ENCODE measurements at regions not wholly inside any gene's neighbourhood (a gene's known extent, or its start where the extent isn't known, plus 50 kb on each side); places are given as distances from the start of the nearest gene placed in this dataset.

GRCh38 chr5:164351245-164351834 lies 845.9 kb downstream of the MAT2B start:
- DNase-seq (ENCODE audit: low read depth), result no peak

- no peak for DNase-seq (ENCODE audit: low read depth)
These were observed 847.3 kb downstream of the MAT2B start for GRCh38 chr5:164352695-164353094.

GRCh38 chr5:164353155-164353554 lies 847.7 kb downstream of the MAT2B start:
- DNase-seq (ENCODE audit: low read depth), result peak; percentile 28

GRCh38 chr5:164354139-164354751 lies 848.8 kb downstream of the MAT2B start:
- DNase-seq (ENCODE audit: low read depth), result no peak

- DNase-seq (ENCODE audit: low read depth), result no peak
These were observed 849.9 kb downstream of the MAT2B start for GRCh38 chr5:164355267-164355830.

GRCh38 chr5:164356790-164357189 lies 851.4 kb downstream of the MAT2B start:
- no peak for DNase-seq (ENCODE audit: low read depth)

- no peak for DNase-seq (ENCODE audit: low read depth)
These were observed 852.1 kb downstream of the MAT2B start for GRCh38 chr5:164357395-164358033.

GRCh38 chr5:164358531-164359259 lies 853.3 kb downstream of the MAT2B start:
- peak; percentile 64 for DNase-seq (ENCODE audit: low read depth)

- DNase-seq (ENCODE audit: low read depth), result no peak
These were observed 854.1 kb downstream of the MAT2B start for GRCh38 chr5:164359260-164360255.

- DNase-seq (ENCODE audit: low read depth), result no peak
These were observed 855.2 kb downstream of the MAT2B start for GRCh38 chr5:164360589-164360988.

GRCh38 chr5:164361986-164362385 lies 856.6 kb downstream of the MAT2B start:
- no peak for DNase-seq (ENCODE audit: low read depth)

GRCh38 chr5:164362835-164363234 lies 857.4 kb downstream of the MAT2B start:
- no peak for DNase-seq (ENCODE audit: low read depth)

GRCh38 chr5:164364237-164365208 lies 859.1 kb downstream of the MAT2B start:
- DNase-seq (ENCODE audit: low read depth), result no peak

- DNase-seq (ENCODE audit: low read depth), result no peak
These were observed 865.4 kb downstream of the MAT2B start for GRCh38 chr5:164370841-164371240.

GRCh38 chr5:164372892-164373291 lies 867.5 kb downstream of the MAT2B start:
- no peak for DNase-seq (ENCODE audit: low read depth)

- no peak for DNase-seq (ENCODE audit: low read depth)
These were observed 868.5 kb downstream of the MAT2B start for GRCh38 chr5:164373876-164374275.

- no peak for DNase-seq (ENCODE audit: low read depth)
These were observed 869.6 kb downstream of the MAT2B start for GRCh38 chr5:164375051-164375450.

- no peak for DNase-seq (ENCODE audit: low read depth)
These were observed 871.4 kb downstream of the MAT2B start for GRCh38 chr5:164376843-164377242.

- DNase-seq (ENCODE audit: low read depth), result peak; percentile 22
These were observed 872.3 kb downstream of the MAT2B start for GRCh38 chr5:164377746-164378145.

- no peak for DNase-seq (ENCODE audit: low read depth)
These were observed 878.2 kb downstream of the MAT2B start for GRCh38 chr5:164383662-164384061.
